HAP-1 (cell line): ENCODE measurements at regions not wholly inside any gene's neighbourhood (a gene's known extent, or its start where the extent isn't known, plus 50 kb on each side); places are given as distances from the start of the nearest gene placed in this dataset.
A peak's percentile ranks its signal among the peaks of the same experiment; 100 is the strongest.

Experiments
- DNase-seq, 2 experiments: peaks; one replicate each; pipeline ENCODE4 v3.0.0-alpha.2; 2016 to 2020; ENCODE audit warnings: low spot score in 2 of 2
- H3K27me3 ChIP-seq: fragments of 250-450 bp; sonication (Bioruptor Pico); 2 replicates; pipeline ENCODE4 v1.5.1; 2020; ENCODE audit warnings: low read depth, mild to moderate bottlenecking, moderate library complexity
- H3K36me3 ChIP-seq: fragments of 250-450 bp; sonication (Bioruptor Pico); replicated peaks from 2 replicates; pipeline ENCODE4 v1.5.1; 2020; ENCODE audit warnings: mild to moderate bottlenecking
- H3K4me1 ChIP-seq: fragments of 250-450 bp; sonication (Bioruptor Pico); 2 replicates; pipeline ENCODE4 v1.5.1; 2020; ENCODE audit warnings: mild to moderate bottlenecking
- H3K4me3 ChIP-seq: fragments of 250-450 bp; sonication (Bioruptor Pico); 2 replicates; pipeline ENCODE4 v1.5.1; 2020; ENCODE audit warnings: mild to moderate bottlenecking, moderate library complexity
- H3K9me3 ChIP-seq: fragments of 250-450 bp; sonication (Bioruptor Pico); 2 replicates; pipeline ENCODE4 v1.5.1; 2020; ENCODE audit warnings: mild to moderate bottlenecking, moderate library complexity
- in situ Hi-C: fragments of 300-500 bp; cut with MboI; formaldehyde crosslinking; loops from 3 replicates; pipeline ENCODE4 v1.14.3; 2020; ENCODE audit warnings: low sequenced_read_pairs, inconsistent platforms, mixed read lengths

GRCh38 chr17:62913991-62914570 is 52.0 kb upstream of the TANC2 start:
- DNase-seq, result no peak
- Histone ChIP-seq H3K4me1 (peaks cover 4% of the 10 kb centered on the region), H3K27me3 (no peaks in the 10 kb centered on the region), H3K9me3 (no peaks in the 10 kb centered on the region; the same call in 1 of the 2 replicates), H3K36me3 (no peaks in the 10 kb centered on the region), H3K4me3 (no peak overlapping the region)
- in situ Hi-C loops, result no loop called here

GRCh38 chr17:62912363-62912762 is 53.7 kb upstream of the TANC2 start:
- H3K4me3 ChIP-seq, result no peak overlapping the region
- in situ Hi-C loops, result no loop called here
- H3K36me3 ChIP-seq, result no peaks in the 10 kb centered on the region
- DNase-seq, result no peak
- H3K9me3 ChIP-seq, result no peaks in the 10 kb centered on the region; the same call in 1 of the 2 replicates
- H3K4me1 ChIP-seq, result peaks cover 4% of the 10 kb centered on the region
- no peaks in the 10 kb centered on the region for H3K27me3 ChIP-seq

- no peak overlapping the region for H3K4me3 ChIP-seq
- H3K36me3 ChIP-seq, result no peaks in the 10 kb centered on the region
- no peaks in the 10 kb centered on the region for H3K27me3 ChIP-seq
- in situ Hi-C loops, result no loop called here
- H3K4me1 ChIP-seq, result peaks cover 4% of the 10 kb centered on the region
- H3K9me3 ChIP-seq, result no peaks in the 10 kb centered on the region; the same call in 1 of the 2 replicates
- no peak for DNase-seq
Measured at GRCh38 chr17:62911114-62911513, 54.9 kb upstream of the TANC2 start.

- Histone ChIP-seq H3K9me3 (no peaks in the 10 kb centered on the region; the same call in 1 of the 2 replicates), H3K4me1 (peaks cover 4% of the 10 kb centered on the region), H3K4me3 (no peak overlapping the region), H3K27me3 (no peaks in the 10 kb centered on the region), H3K36me3 (no peaks in the 10 kb centered on the region)
- no peak for DNase-seq
- in situ Hi-C loops, result no loop called here
Measured at GRCh38 chr17:62910277-62910676, 55.8 kb upstream of the TANC2 start.

GRCh38 chr17:62907961-62908360 is 58.1 kb upstream of the TANC2 start:
- no peaks in the 10 kb centered on the region for H3K36me3 ChIP-seq
- H3K9me3 ChIP-seq, result no peaks in the 10 kb centered on the region; the same call in 1 of the 2 replicates
- peaks cover 4% of the 10 kb centered on the region for H3K4me1 ChIP-seq
- no peak for DNase-seq
- no peaks in the 10 kb centered on the region for H3K27me3 ChIP-seq
- no peak overlapping the region for H3K4me3 ChIP-seq
- in situ Hi-C loops, result no loop called here

GRCh38 chr17:62906881-62907280 is 59.2 kb upstream of the TANC2 start:
- Histone ChIP-seq H3K27me3 (no peaks in the 10 kb centered on the region), H3K36me3 (no peaks in the 10 kb centered on the region), H3K9me3 (no peaks in the 10 kb centered on the region; the same call in 1 of the 2 replicates), H3K4me3 (no peak overlapping the region), H3K4me1 (peaks cover 10% of the 10 kb centered on the region)
- DNase-seq, result no peak
- in situ Hi-C loops, result no loop called here

GRCh38 chr17:62905233-62905632 is 60.8 kb upstream of the TANC2 start:
- Histone ChIP-seq H3K36me3 (no peaks in the 10 kb centered on the region), H3K4me1 (peaks cover 7% of the 10 kb centered on the region), H3K9me3 (no peaks in the 10 kb centered on the region; the same call in none of the 2 replicates), H3K4me3 (no peak overlapping the region), H3K27me3 (no peaks in the 10 kb centered on the region)
- in situ Hi-C loops, result no loop called here
- no peak for DNase-seq

GRCh38 chr17:62902531-62903220 is 63.4 kb upstream of the TANC2 start:
- H3K4me1 ChIP-seq, result peaks cover 12% of the 10 kb centered on the region
- no peaks in the 10 kb centered on the region for H3K27me3 ChIP-seq
- DNase-seq, result peak; percentile 20 to 26
- no peaks in the 10 kb centered on the region for H3K36me3 ChIP-seq
- no peak overlapping the region for H3K4me3 ChIP-seq
- in situ Hi-C loops, result no loop called here
- H3K9me3 ChIP-seq, result no peaks in the 10 kb centered on the region; the same call in 1 of the 2 replicates

- Histone ChIP-seq H3K4me3 (no peak overlapping the region), H3K4me1 (peaks cover 12% of the 10 kb centered on the region), H3K9me3 (no peaks in the 10 kb centered on the region; the same call in 1 of the 2 replicates), H3K27me3 (no peaks in the 10 kb centered on the region), H3K36me3 (no peaks in the 10 kb centered on the region)
- in situ Hi-C loops, result no loop called here
- DNase-seq, result no peak
Measured at GRCh38 chr17:62901544-62901943, 64.5 kb upstream of the TANC2 start.

GRCh38 chr17:62900096-62900495 is 65.9 kb upstream of the TANC2 start:
- no peak overlapping the region for H3K4me3 ChIP-seq
- no peak for DNase-seq
- no peaks in the 10 kb centered on the region for H3K36me3 ChIP-seq
- in situ Hi-C loops, result no loop called here
- no peaks in the 10 kb centered on the region for H3K27me3 ChIP-seq
- H3K4me1 ChIP-seq, result peaks cover 12% of the 10 kb centered on the region
- H3K9me3 ChIP-seq, result no peaks in the 10 kb centered on the region; the same call in 1 of the 2 replicates

- no peaks in the 10 kb centered on the region for H3K27me3 ChIP-seq
- no peaks in the 10 kb centered on the region for H3K36me3 ChIP-seq
- in situ Hi-C loops, result no loop called here
- no peaks in the 10 kb centered on the region; the same call in 1 of the 2 replicates for H3K9me3 ChIP-seq
- no peak for DNase-seq
- H3K4me3 ChIP-seq, result no peak overlapping the region
- H3K4me1 ChIP-seq, result peaks cover 12% of the 10 kb centered on the region
Measured at GRCh38 chr17:62899361-62899760, 66.7 kb upstream of the TANC2 start.

GRCh38 chr17:62898239-62898864 is 67.7 kb upstream of the TANC2 start:
- no peaks in the 10 kb centered on the region for H3K27me3 ChIP-seq
- in situ Hi-C loops, result no loop called here
- no peaks in the 10 kb centered on the region; the same call in 1 of the 2 replicates for H3K9me3 ChIP-seq
- H3K36me3 ChIP-seq, result no peaks in the 10 kb centered on the region
- H3K4me1 ChIP-seq, result peaks cover 12% of the 10 kb centered on the region
- peak; percentile 18 to 44 for DNase-seq
- H3K4me3 ChIP-seq, result no peak overlapping the region

- Histone ChIP-seq H3K27me3 (no peaks in the 10 kb centered on the region), H3K36me3 (no peaks in the 10 kb centered on the region), H3K9me3 (no peaks in the 10 kb centered on the region; the same call in 1 of the 2 replicates), H3K4me1 (peaks cover 9% of the 10 kb centered on the region), H3K4me3 (no peak overlapping the region)
- DNase-seq, result no peak
- in situ Hi-C loops, result no loop called here
Measured at GRCh38 chr17:62897706-62898105, 68.3 kb upstream of the TANC2 start.
